Adipocyte (in vitro differentiated cells): ENCODE measurements at regions not wholly inside any gene's neighbourhood (a gene's known extent, or its start where the extent isn't known, plus 50 kb on each side); places are given as distances from the start of the nearest gene placed in this dataset.

Source experiments
- DNase-seq: peaks from one replicate; pipeline ENCODE4 v3.0.0-alpha.2; 2015; ENCODE audit warnings: low read depth
- H3K27me3 ChIP-seq: replicated peaks from 2 replicates; pipeline ENCODE4 v1.7.0; 2013; ENCODE audit warnings: mild to moderate bottlenecking, low read length, moderate library complexity; ENCODE audit not compliant: control insufficient read depth, insufficient read depth
- H3K36me3 ChIP-seq: 2 replicates; pipeline ENCODE4 v1.7.0; 2013; ENCODE audit warnings: low read length, mild to moderate bottlenecking, moderate library complexity; ENCODE audit not compliant: control insufficient read depth, insufficient read depth, severe bottlenecking
- H3K4me1 ChIP-seq: 2 replicates; pipeline ENCODE4 v1.7.0; 2013; ENCODE audit warnings: mild to moderate bottlenecking, low read length, moderate library complexity; ENCODE audit not compliant: control insufficient read depth, insufficient read depth
- H3K4me3 ChIP-seq: 2 replicates; pipeline ENCODE4 v1.7.0; 2013; ENCODE audit warnings: mild to moderate bottlenecking, low read length, moderate library complexity
- H3K9ac ChIP-seq: 2 replicates; pipeline ENCODE4 v1.7.0; 2013; ENCODE audit warnings: mild to moderate bottlenecking, low read length, moderate library complexity
- H3K9me3 ChIP-seq: 2 replicates; pipeline ENCODE4 v1.7.0; 2013; ENCODE audit warnings: mild to moderate bottlenecking, low read length, moderate library complexity; ENCODE audit not compliant: control insufficient read depth

DNA sequence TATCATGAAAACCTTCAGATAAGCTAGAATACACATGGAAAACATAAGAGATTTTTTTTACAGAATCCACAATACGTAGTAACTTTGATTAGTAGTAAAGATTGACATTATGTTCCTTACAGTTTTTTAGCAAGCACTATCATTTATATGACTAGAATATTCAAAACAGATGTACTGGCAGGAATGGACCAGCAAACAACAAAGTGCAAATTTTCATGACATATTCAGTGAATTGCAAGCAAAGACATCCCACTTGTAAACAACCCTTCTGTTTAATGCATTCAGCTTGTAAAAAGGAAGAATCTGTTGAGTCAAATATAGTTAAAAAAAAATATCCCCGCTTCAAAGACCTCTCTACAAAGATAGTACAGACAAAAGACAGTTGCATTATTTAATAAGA, 403.7 kb upstream of the TRAM1L1 start:
- DNase-seq = no peak
- Histone ChIP-seq H3K27me3 (no peaks in the 10 kb centered on the region), H3K36me3 (no peaks in the 10 kb centered on the region), H3K4me3 (no peak overlapping the region), H3K9me3 (no peaks in the 10 kb centered on the region), H3K9ac (no peak overlapping the region), H3K4me1 (no peaks in the 10 kb centered on the region)

DNA sequence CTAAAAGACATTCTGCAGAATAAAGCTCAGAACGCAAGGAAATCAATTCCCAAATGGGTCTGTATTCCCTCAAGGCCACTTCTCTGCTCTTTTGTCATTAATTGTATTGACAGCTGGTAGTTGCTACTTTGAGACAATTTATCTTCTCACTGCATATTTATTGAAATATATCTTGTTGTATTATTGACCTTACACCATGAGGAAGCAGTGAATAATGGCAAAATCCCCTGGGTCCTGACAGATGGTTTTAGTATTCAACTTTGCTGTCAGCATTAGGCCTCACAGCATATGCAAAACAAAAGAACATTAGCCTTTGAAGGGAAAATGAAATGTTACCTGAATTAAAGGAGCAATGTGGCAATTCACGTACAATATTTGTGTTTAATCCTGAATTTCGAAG, 406.1 kb upstream of the TRAM1L1 start:
- Histone ChIP-seq H3K4me1 (no peaks in the 10 kb centered on the region), H3K9ac (no peak overlapping the region), H3K36me3 (no peaks in the 10 kb centered on the region), H3K4me3 (no peak overlapping the region), H3K27me3 (no peaks in the 10 kb centered on the region), H3K9me3 (no peaks in the 10 kb centered on the region)
- no peak for DNase-seq

DNA sequence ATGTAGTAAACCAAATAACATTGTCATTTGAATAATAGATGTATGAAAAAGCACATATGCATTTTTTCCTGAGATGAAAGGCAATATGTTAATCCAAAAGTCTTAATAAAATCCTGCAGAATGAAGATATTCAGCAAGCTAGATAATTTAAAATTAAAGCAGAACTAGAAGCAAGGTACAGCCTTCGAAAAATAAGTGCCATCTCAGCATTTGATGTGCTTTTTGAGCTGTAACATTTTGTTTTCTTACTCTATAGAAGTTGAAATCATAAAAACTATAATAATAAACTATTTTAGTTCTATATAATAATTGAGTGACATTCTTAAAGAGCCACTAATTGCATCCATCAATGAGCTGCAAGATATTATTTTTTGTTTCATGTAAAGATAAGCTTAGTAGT, 410.4 kb upstream of the TRAM1L1 start:
- Histone ChIP-seq H3K4me1 (no peaks in the 10 kb centered on the region), H3K4me3 (no peak overlapping the region), H3K9me3 (no peaks in the 10 kb centered on the region), H3K36me3 (no peaks in the 10 kb centered on the region), H3K9ac (no peak overlapping the region), H3K27me3 (no peaks in the 10 kb centered on the region)
- DNase-seq = no peak

DNA sequence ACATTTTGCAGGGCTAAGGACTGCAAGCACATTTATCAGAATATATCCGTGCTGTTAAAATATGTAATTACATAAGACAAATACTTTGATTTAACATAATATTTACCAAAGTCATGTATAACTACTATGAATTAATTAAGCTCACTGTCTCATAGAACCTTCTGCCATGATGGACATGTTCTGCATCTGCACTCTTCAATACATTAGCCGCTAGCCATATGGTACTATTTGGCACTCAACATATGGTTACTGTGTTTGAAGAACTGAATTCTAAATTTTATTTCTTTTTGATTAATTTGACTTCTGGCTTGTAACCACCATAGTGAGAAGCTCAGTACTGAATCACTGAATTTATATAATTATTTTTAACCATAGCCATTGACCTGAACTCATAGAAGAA, 427.0 kb upstream of the TRAM1L1 start:
- Histone ChIP-seq H3K9ac (no peak overlapping the region), H3K9me3 (no peaks in the 10 kb centered on the region), H3K4me1 (no peaks in the 10 kb centered on the region), H3K4me3 (no peak overlapping the region), H3K27me3 (no peaks in the 10 kb centered on the region), H3K36me3 (no peaks in the 10 kb centered on the region)
- no peak for DNase-seq

DNA sequence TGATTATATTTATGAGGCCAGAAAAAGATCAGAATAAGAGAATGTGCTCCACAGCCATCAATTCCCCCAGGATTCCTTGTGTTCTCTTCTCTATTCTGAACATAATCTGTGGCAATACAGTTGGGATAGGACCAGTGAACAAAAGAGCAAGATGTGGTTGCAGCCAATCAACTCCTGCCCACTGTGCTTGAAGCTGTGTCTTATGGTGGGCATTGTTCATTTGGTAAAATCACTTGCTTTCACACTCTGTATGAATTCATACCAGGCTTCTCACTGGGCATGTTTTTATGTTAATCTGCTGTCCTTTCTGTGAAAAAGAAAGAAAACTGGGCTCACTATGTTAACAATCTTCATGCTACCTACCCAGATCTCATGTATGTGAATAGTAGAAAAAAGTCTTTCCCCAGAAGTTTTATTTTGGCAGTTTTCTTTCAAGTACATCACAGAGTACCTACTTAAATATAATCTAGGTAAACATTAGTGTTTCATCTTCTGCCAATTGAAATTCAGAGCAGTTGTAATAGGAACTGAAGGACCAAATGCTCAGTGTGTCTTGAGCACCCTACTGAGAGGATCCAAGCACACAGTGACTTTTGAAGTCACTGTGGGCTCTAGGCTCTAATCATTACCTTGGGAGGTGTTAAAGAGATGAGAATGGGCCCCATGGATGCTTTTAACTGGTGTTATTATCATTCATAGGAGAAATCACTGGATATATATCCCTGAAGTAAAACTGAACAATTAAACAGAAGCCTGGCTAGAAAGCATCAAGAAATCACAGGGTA, 429.2 kb upstream of the TRAM1L1 start:
- Histone ChIP-seq H3K9me3 (peaks cover 5% of the 10 kb centered on the region), H3K9ac (no peak overlapping the region), H3K4me1 (no peaks in the 10 kb centered on the region), H3K36me3 (no peaks in the 10 kb centered on the region), H3K27me3 (no peaks in the 10 kb centered on the region), H3K4me3 (no peak overlapping the region)
- no peak for DNase-seq

DNA sequence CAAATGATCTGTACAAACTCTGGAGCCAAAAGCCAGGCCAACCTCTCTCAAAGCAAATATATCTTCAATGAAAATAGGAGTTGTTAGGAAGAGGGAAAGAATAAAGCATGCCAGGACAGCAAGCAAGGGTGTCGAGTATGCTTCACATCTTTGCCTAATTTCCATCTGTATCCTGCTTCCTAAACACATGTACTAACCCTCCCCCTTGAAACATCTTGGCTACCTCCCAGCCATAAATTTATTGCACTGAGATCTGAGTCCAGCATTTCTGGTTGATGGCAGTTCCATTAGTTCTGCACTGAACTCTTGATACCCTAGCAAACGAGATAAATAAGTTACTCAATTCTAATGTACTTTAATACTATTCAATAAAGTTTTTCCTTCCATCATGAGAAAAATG, 430.5 kb upstream of the TRAM1L1 start:
- no peaks in the 10 kb centered on the region for H3K4me1 ChIP-seq
- H3K36me3 ChIP-seq = no peaks in the 10 kb centered on the region
- peaks cover 5% of the 10 kb centered on the region for H3K9me3 ChIP-seq
- no peak overlapping the region for H3K4me3 ChIP-seq
- no peak overlapping the region for H3K9ac ChIP-seq
- no peak for DNase-seq
- H3K27me3 ChIP-seq = no peaks in the 10 kb centered on the region

DNA sequence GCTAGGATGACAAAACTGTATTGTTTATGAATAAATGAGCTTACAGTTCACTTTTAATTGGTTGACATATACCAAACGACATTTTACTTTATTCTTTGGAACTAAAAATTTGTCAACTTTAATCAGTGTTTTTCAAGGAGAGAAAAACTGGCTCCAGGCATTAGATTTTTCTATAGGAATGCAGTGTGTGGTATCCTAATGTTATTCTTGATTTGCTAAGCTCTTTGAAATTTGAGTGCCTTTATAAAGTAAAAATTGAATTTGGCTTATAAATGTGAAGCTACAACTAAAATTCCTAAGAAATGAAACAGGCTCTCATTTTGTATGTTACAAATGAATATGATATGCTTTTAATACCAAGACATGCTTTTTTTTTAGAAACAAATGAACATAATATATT, 442.2 kb upstream of the TRAM1L1 start:
- peak; percentile 6 for DNase-seq
- Histone ChIP-seq H3K4me3 (no peak overlapping the region), H3K36me3 (no peaks in the 10 kb centered on the region), H3K27me3 (no peaks in the 10 kb centered on the region), H3K9ac (no peak overlapping the region), H3K9me3 (no peaks in the 10 kb centered on the region), H3K4me1 (no peaks in the 10 kb centered on the region)

DNA sequence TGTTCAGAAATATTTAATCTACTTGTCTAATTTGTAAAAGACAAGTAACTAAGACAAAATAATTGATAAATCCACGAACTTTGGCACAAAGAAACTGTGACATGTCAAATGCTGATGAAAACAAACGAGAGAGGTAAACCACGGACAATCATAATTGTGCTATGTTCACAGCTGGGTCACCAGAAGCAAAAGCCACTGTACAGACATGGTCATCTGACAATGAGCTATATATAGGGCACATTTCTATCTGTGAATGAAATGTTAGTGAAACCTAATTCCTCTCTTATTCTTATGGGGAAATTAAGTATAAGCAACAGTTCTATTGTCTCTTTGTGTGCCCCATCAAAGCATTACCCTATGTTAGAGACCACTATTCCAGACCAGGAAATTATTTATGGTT, 444.0 kb upstream of the TRAM1L1 start:
- H3K27me3 ChIP-seq = no peaks in the 10 kb centered on the region
- H3K4me1 ChIP-seq = no peaks in the 10 kb centered on the region
- H3K9me3 ChIP-seq = no peaks in the 10 kb centered on the region
- no peak overlapping the region for H3K4me3 ChIP-seq
- H3K36me3 ChIP-seq = no peaks in the 10 kb centered on the region
- no peak overlapping the region for H3K9ac ChIP-seq
- DNase-seq = no peak

DNA sequence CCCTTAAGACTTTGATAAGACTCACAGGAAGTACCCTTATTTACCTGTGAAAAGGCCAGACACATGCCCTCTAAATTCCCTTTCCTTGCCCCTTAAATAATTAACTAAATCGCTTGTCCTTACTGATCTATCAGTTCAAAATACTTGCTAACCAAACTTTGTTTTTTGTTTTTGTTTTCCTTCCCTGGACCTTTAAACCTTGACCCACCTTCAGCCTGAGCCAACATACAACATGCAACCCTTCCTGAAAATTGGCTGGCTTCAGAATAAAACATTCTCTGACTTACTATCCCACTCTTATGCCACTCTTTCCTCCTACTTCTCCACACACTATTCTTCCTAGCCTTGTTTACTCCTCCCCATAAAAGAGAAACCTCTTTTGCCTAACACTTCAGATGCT, 448.1 kb upstream of the TRAM1L1 start:
- no peaks in the 10 kb centered on the region for H3K36me3 ChIP-seq
- no peaks in the 10 kb centered on the region for H3K9me3 ChIP-seq
- no peak for DNase-seq
- no peak overlapping the region for H3K9ac ChIP-seq
- no peaks in the 10 kb centered on the region for H3K27me3 ChIP-seq
- H3K4me3 ChIP-seq = no peak overlapping the region
- H3K4me1 ChIP-seq = peaks cover 5% of the 10 kb centered on the region

DNA sequence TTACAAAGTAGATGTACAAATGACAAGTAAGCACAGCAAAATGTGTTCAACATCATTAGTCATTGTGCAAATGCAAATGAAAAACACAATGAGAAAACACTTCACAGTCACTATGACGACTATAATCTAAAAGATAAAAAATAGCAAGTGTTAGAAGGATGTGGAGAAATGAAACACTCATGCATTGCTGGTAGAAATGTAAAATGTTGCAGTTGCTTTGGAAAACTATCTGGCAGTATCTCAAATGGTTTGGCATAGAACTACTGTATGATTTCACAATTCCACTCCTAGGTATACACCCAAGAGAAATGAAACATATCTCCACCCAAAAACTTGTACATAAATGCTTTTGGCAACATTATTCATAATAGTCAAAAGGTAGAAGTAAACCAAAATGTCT, 459.7 kb upstream of the TRAM1L1 start:
- H3K9ac ChIP-seq = no peak overlapping the region
- H3K4me1 ChIP-seq = no peaks in the 10 kb centered on the region
- H3K4me3 ChIP-seq = no peak overlapping the region
- H3K27me3 ChIP-seq = no peaks in the 10 kb centered on the region
- DNase-seq = peak; percentile 2
- no peaks in the 10 kb centered on the region for H3K36me3 ChIP-seq
- no peaks in the 10 kb centered on the region for H3K9me3 ChIP-seq

DNA sequence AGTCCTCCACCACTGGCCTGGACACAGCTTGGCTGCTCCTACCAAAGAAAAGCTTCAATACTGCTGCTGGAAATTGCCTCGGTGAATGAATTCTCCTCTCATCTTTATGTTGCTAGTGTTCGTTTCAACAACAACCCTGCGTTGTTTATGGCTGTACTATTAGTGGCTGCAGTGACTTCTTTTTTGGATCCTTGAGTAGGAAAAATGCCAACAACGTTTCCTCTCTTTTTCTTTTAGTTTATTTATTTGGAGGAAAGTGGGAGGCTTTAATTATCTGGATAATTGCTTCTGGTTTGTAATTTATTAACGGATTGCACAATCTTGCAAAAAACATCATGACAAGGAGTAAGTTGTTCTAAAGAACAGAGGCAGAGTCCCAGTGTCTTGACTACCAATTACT, 464.1 kb upstream of the TRAM1L1 start:
- Histone ChIP-seq H3K36me3 (no peaks in the 10 kb centered on the region), H3K4me3 (no peak overlapping the region), H3K9ac (no peak overlapping the region), H3K9me3 (no peaks in the 10 kb centered on the region), H3K4me1 (no peaks in the 10 kb centered on the region), H3K27me3 (no peaks in the 10 kb centered on the region)
- DNase-seq = no peak

DNA sequence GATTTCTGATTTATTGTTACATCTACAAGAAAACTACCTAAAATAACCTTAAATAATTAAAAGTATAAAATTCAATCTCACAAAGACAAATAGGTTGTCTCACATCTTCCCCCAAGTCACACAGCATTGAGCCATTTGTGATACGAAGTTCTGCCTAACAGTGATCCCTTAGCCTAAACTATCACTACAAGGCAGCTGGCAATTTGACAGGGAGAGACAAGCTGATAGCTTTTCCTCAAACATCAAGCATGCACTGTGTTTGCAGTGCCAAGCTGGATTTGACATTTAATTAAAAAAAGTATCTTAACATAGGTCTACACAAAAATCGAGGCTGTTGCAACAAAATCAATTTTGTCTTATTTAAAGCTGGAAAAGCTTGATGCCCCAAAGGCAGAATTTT, 464.7 kb upstream of the TRAM1L1 start:
- H3K4me1 ChIP-seq = no peaks in the 10 kb centered on the region
- H3K9ac ChIP-seq = no peak overlapping the region
- no peaks in the 10 kb centered on the region for H3K36me3 ChIP-seq
- H3K9me3 ChIP-seq = no peaks in the 10 kb centered on the region
- no peak for DNase-seq
- H3K27me3 ChIP-seq = no peaks in the 10 kb centered on the region
- H3K4me3 ChIP-seq = no peak overlapping the region
